ENCODE measurements at regions not wholly inside any gene's neighbourhood (a gene's known extent, or its start where the extent isn't known, plus 50 kb on each side); places are given as distances from the start of the nearest gene placed in this dataset.
"Not testable (repeated sequence)": the region's sequence is repeated elsewhere in the genome, so short reads cannot be mapped to it uniquely, and the experiment has no call there.

DNA sequence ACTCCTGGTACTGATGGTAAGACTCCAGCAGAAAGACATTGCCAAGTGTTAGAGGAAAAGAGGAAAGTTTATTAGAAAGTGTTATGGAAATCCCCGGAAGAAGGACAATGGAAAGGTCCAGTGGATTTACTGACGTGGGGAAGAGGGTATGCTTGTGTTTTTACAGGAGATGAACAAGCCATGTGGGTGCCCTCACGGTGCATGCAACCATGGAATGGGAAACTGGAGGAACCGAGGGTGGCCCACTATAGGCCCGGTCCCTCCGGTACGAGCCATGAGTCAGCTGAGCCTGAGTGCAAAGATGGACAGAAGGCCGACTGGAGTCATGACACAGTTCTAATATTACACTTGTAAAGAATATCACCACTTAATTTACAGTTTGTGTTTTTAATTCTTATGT lies 123.3 kb upstream of the ZCCHC13 start:
- DNase-seq (ENCODE audit: low read depth in 2 of 2), result no peak

DNA sequence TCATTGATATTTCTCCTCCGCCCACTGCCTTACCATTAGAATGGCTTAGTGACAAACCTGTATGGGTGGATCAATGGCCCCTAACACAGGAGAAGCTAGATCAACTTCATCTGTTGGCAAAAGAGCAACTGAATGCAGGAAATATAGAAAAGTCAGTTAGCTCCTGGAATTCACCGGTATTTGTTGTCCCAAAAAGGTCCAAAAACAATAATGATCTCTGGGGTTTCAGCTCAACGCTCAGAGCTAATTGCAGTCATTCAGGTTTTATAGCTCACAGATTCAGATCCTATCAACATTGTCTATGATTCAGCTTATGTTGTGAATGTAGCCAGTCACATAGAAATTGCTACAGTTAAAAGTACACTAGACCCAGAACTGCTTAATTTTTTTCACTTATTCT lies 124.0 kb upstream of the ZCCHC13 start:
- no peak for DNase-seq (ENCODE audit: low read depth in 2 of 2)

DNA sequence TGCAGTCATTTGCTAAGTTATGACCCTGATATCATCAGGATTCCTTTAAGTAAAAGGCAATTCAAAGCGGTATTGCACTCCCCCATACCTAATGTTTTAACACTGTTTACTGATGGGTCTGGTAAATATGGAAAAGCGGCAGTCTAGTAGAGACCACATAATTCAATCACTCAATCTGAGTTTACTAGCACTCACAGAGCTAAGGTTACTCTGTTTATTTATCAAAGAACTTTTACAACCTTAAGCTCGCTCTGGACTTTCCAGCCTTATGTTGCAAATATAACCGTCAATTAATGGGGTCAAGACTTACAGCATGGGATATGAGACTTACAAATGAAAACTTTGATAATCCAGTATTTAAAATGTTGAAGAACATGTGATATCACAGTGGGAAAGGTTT lies 124.5 kb upstream of the ZCCHC13 start:
- no peak for DNase-seq (ENCODE audit: low read depth in 2 of 2)

DNA sequence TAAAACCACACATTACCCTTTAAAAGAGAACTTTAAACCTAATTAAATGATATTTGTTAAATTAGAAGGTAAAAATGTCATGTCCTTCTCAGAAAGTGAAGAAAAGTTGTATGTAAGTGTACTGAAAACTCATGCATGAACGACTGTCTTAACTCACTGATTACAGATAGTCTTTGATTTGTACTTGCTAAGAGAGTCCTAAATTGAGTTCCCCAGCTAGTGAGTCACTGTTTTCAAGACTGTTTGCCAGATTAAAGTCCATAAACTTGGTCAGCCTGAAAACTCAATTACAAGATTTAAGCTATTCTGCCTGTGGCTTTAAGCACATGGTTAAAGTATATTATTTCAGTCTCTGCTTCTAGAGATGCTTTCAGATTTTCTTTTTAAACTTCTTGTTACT lies 124.9 kb upstream of the ZCCHC13 start:
- DNase-seq (ENCODE audit: low read depth in 2 of 2), result no peak

GRCh38 chrX:74178536-74178935 lies 125.4 kb upstream of the ZCCHC13 start:
- no peak for DNase-seq (ENCODE audit: low read depth in 2 of 2)

GRCh38 chrX:74171465-74171864 lies 132.5 kb upstream of the ZCCHC13 start:
- DNase-seq (ENCODE audit: low read depth in 2 of 2), result no peak

GRCh38 chrX:74162199-74162598 lies 141.8 kb upstream of the ZCCHC13 start:
- no peak for DNase-seq (ENCODE audit: low read depth in 2 of 2)

- DNase-seq (ENCODE audit: low read depth in 2 of 2), result no peak
These were observed 143.2 kb upstream of the ZCCHC13 start for GRCh38 chrX:74160816-74161215.

- no peak for DNase-seq (ENCODE audit: low read depth in 2 of 2)
These were observed 143.6 kb upstream of the ZCCHC13 start for GRCh38 chrX:74160358-74160757.

DNA sequence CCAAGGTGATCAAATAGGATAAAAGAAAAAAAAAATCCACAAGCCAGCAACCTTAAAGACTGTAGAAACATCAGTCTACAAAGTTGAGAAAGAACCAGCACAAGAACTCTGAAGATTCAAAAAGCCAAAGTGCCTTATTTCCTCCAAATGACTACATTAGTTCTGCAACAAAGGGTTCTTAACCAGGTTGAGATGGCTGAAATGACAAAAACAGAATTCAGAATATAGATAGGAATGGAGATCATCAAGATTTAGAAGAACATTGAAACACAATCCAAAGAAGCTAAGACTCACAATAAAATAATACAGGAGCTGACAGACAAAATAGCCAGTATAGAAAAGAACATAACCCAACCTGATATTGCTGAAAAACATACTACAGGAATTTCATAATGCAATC lies 156.5 kb upstream of the ZCCHC13 start:
- no peak for DNase-seq (ENCODE audit: low read depth in 2 of 2)

GRCh38 chrX:74138943-74139342 lies 165.0 kb upstream of the ZCCHC13 start:
- DNase-seq (ENCODE audit: low read depth in 2 of 2), result no peak

DNA sequence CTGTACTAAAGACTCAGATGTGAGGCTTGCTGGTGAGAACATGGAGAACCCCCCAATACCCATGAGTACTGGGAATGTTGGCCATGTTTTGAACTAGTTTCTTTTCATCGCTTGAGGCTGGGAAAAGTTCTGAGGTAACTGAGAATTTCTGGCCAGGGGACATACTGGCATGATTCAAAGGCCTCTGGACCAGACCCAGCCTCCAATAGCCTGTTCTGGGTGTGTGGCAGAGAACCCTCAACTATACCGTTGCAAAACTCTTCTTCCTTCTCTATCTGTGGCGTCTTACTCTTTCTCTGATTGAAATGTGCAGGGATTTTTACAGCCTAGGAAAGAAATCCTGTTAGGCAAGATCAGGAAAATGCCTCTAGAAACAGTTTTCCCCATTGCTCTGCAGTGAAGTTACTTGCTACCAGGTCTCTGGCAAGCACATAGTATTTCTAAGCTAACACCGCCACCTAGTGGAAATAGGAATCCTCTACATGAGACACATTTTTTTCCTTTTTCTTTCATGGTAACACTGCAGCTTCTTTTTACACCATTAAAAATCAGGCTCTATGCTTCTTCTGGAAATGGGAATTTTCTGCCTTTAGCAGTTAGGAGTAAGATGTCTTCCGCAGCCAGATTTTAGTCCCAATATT lies 170.7 kb upstream of the ZCCHC13 start:
- DNase-seq (ENCODE audit: low read depth in 2 of 2), result peak; percentile 57 to 62

DNA sequence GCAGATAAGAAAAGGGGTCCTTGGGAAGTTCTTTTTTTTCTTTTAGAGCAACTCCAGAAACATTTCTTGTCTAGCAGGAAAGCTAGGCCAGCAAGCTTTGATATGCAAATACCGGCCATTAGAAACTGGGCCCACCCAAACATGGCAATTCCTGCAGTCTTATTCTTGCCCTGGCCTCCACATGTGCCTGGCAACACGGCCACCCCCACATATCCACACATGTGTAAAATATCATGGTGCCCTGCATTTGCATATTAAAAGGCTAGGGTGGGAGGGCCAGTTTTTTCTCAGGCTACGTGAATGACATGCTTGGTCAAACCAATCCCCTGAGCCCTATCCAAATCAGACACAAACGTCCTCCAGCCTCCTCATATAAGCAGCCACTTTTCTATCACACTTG lies 171.7 kb upstream of the ZCCHC13 start:
- DNase-seq (ENCODE audit: low read depth in 2 of 2), result no peak

DNA sequence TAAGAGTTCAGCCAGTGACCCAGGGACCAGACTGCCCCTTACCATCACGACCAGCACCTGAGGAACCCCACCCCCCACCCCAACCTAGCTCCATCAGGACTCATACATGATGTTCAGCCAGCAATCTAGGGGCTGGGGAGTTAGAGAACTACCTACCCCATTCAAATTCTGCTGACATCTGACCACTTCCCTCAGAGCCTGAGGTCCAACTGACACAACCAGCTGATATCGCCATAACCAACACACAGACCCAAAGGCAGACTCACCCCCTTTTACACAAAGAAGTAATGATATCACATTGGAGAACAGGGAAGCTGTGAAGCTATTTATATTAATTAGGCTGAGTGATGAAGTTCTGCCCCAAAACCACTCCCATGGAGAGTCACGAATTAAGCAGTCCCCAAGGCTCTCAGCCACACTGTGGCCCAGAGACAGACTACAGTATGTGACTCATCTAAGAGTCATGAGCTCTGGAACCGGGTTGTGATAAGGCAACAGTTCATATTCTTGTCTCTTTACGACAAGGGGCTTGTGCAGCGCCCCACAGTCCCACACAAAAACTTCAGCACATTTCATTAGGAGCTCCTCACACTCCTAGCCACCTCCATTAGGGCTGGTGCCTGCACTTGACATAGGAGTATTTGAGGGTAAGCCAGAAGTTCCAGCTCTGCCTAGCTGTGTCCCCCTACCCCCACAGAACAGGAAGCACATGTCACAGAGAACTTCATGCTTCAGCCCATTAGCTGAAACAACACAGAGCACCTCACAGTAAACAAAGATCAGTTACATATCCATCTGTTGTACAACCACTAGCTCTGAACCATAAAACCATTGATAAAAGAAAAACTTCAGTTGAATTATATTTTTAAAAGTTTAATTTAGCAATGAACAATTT lies 184.7 kb upstream of the ZCCHC13 start:
- peak in 1 of 2 donors; percentile 24 for DNase-seq (ENCODE audit: low read depth in 2 of 2)

DNA sequence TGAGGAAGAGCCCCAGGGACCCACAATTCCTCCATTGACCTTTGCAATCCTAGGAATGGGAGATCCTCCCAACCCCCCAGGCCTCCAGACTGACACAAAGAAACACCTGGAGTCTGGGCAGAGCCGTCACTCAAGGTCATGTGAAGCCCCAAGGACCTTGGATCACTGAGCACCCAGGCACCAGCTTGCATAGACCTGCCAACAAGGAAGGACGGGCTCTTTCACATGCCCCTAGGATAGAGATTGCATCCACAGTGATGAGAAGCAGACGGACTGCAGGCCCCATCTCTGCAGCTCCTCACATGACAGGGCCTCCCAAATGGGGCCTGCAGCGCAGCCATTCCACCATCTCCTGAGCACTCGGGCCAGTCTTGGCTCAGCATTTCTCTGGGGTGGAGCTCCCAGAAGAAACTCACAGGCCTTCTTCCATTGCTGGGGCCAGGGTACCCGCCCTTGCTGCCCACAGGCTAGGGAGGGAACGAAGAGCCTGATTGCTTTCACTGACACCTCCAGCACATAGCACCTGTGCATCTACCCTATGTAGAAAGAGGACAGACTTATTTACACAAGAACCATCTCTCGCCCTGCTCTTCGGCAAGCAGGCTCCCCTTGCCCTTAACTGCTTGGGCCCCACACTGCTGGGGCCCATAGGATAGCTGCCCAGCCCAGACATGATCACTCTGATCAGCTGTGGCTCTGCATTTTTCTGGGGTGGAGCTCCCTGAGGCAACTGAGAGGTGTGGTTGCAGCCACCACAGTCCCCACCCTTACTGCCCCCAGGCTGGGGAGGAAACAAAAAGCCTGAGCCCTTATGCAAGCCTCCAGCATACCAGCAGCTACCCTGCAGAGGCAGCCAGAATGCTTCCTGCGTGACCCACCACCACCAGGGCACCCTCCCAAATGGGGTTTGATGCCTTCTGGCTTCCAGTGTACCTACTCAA lies 185.7 kb upstream of the ZCCHC13 start:
- DNase-seq (ENCODE audit: low read depth in 2 of 2), result no peak

- DNase-seq (ENCODE audit: low read depth in 2 of 2), result no peak
These were observed 192.7 kb upstream of the ZCCHC13 start for GRCh38 chrX:74111245-74111644.

- no peak for DNase-seq (ENCODE audit: low read depth in 2 of 2)
These were observed 196.3 kb upstream of the ZCCHC13 start for GRCh38 chrX:74107666-74108065.

- DNase-seq (ENCODE audit: low read depth in 2 of 2), result no peak
These were observed 199.5 kb upstream of the ZCCHC13 start for GRCh38 chrX:74104356-74105015.

DNA sequence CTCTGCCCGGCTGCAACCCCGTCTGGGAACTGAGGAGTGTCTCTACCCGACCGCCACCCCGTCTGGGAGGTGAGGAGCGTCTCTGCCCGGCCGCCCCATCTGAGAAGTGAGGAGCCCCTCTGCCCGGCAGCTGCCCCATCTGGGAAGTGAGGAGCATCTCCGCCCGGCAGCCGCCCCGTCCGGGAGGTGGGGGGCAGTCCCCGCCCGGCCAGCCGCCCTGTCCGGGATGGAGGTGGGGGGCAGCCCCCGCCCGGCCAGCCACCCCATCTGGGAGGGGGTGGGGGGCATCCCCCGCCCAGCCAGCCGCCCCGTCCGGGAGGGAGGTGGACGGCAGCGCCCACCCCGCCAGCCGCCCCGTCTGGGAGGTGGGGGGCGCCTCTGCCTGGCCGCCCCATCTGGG lies 205.6 kb upstream of the ZCCHC13 start:
- DNase-seq (ENCODE audit: low read depth in 2 of 2), result not testable (repeated sequence)

DNA sequence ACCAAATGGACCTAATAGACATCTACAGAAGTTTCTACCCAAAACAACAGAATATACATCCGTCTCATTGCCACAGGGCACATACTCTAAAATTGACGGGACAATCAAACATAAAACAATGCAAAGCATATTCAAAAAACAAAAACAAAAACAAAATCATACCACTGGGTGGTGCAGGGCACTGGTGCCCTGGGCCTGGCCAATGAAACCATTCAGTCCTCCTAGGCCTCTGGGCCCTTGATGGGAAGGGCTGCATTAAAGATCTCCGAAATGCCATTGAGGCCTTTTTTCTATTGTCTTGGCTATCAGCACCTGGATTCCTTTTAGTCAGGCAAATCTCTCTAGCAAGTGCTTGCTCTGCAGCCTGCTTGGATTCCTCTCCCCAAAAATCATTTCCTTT lies 213.9 kb upstream of the ZCCHC13 start:
- no peak for DNase-seq (ENCODE audit: low read depth in 2 of 2)

DNA sequence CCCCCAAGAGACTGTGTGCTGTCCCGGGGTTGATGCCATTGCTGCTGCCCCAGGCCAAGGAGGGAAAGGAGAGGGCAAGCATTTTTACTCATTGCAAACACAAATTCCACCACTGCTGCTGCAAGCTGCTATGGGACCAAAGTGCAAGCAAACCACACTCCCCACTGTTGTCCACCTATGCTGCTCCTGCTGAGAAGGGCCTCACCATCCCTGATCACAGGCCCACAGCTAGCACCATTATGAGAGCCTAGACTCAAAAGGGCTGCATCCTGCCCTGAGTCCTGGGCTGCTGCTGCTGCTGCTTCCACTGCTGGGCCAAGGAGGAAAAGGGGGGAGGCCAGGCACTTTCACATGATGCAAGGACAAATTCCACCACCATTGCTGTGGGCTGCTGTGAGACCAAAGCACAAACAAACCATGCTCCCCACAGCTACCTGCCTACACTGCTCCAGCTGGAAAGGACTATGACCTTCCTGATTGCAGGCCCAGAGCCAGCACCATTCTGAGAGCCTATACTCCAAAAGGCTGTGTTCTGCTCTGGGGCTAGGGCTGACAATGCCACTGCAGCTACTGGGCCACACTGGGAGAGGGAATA lies 218.2 kb upstream of the ZCCHC13 start:
- DNase-seq (ENCODE audit: low read depth in 2 of 2), result no peak
